ENCODE measurements at regions not wholly inside any gene's neighbourhood (a gene's known extent, or its start where the extent isn't known, plus 50 kb on each side); places are given as distances from the start of the nearest gene placed in this dataset.

DNA sequence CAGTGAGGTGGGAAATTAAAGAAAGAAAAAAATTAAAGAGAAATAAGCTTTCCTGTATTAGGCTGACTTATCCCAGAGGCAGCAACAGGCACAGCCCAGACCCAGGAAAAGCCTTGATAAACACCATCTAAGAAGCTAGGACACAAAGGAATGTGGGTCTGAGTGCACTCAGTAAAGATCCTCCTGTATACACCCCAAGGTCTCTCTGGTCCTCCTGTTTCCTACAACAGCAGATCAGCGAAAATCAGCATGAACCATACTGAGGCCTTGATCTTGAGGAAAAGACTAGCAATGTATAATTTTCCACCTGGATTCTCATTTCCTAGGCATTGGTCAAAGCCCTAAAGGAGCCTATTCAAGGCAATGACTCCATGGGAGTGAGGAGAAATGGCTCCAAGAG, 486.3 kb upstream of the CCDC196 start:
- DNase-seq (ENCODE audit: low read depth, low spot score) (no peak), FAIRE-seq (no peak), ATAC-seq (no peak)
- H4K20me1 ChIP-seq (ENCODE audit: control insufficient read depth, insufficient read depth), result no peaks in the 10 kb centered on the region
- ChIA-PET RAD21 (ENCODE audit: unreplicated experiment) (no interaction called here), SMC1A (ENCODE audit: uncharacterized antibody, unreplicated experiment) (no interaction called here), CTCF (no interaction called here), POLR2A (no interaction called here)
- no peaks in the 10 kb centered on the region; a peak in 2 of 4 replicates for H3K27me3 ChIP-seq (replicated peaks in 1 of 2; ENCODE audit: control insufficient read depth in 2 of 2, insufficient read depth in 2 of 2, low read length in 1 of 2)
- 9% methylated on average over 1 of the region's 1 CpG for WGBS (ENCODE audit: insufficient coverage, insufficient replicate concordance, low lambda C conversion rate, missing lambda C conversion rate)
- TF ChIP-seq ASH2L (IDR thresholded peaks at IDR 0.05; ENCODE audit: borderline replicate concordance, low read depth), result no peak
- TF ChIP-seq, protein P1, sequence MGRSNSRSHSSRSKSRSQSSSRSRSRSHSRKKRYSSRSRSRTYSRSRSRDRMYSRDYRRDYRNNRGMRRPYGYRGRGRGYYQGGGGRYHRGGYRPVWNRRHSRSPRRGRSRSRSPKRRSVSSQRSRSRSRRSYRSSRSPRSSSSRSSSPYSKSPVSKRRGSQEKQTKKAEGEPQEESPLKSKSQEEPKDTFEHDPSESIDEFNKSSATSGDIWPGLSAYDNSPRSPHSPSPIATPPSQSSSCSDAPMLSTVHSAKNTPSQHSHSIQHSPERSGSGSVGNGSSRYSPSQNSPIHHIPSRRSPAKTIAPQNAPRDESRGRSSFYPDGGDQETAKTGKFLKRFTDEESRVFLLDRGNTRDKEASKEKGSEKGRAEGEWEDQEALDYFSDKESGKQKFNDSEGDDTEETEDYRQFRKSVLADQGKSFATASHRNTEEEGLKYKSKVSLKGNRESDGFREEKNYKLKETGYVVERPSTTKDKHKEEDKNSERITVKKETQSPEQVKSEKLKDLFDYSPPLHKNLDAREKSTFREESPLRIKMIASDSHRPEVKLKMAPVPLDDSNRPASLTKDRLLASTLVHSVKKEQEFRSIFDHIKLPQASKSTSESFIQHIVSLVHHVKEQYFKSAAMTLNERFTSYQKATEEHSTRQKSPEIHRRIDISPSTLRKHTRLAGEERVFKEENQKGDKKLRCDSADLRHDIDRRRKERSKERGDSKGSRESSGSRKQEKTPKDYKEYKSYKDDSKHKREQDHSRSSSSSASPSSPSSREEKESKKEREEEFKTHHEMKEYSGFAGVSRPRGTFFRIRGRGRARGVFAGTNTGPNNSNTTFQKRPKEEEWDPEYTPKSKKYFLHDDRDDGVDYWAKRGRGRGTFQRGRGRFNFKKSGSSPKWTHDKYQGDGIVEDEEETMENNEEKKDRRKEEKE (IDR thresholded peaks at IDR 0.05), result no peak
- no peak for TF ChIP-seq KAT2A (conservative IDR thresholded peaks at IDR 0.05; ENCODE audit: control insufficient read depth, low read depth, low read length)
- TF ChIP-seq, protein P2, sequence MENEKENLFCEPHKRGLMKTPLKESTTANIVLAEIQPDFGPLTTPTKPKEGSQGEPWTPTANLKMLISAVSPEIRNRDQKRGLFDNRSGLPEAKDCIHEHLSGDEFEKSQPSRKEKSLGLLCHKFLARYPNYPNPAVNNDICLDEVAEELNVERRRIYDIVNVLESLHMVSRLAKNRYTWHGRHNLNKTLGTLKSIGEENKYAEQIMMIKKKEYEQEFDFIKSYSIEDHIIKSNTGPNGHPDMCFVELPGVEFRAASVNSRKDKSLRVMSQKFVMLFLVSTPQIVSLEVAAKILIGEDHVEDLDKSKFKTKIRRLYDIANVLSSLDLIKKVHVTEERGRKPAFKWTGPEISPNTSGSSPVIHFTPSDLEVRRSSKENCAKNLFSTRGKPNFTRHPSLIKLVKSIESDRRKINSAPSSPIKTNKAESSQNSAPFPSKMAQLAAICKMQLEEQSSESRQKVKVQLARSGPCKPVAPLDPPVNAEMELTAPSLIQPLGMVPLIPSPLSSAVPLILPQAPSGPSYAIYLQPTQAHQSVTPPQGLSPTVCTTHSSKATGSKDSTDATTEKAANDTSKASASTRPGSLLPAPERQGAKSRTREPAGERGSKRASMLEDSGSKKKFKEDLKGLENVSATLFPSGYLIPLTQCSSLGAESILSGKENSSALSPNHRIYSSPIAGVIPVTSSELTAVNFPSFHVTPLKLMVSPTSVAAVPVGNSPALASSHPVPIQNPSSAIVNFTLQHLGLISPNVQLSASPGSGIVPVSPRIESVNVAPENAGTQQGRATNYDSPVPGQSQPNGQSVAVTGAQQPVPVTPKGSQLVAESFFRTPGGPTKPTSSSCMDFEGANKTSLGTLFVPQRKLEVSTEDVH (IDR thresholded peaks at IDR 0.05; ENCODE audit: low read depth, partially characterized antibody), result no peak
- TF ChIP-seq RAD21 (IDR thresholded peaks at IDR 0.05; ENCODE audit: insufficient read depth, low read depth, low read length), result no peak
- TF ChIP-seq TAF1 (IDR thresholded peaks at IDR 0.05; ENCODE audit: borderline replicate concordance, low read depth, low read length), result no peak
- no peak for TF ChIP-seq JUNB (IDR thresholded peaks at IDR 0.05)
- no peak for TF ChIP-seq PAX8 (IDR thresholded peaks at IDR 0.05)
- H3K9ac ChIP-seq (ENCODE audit: control insufficient read depth, insufficient read depth, low read length), result no peak overlapping the region
- H3K4me2 ChIP-seq (ENCODE audit: control insufficient read depth, insufficient read depth), result no peak overlapping the region
- BruUV-seq (replicated peaks), result no TSS peak
- no peak overlapping the region for H3K27ac ChIP-seq (ENCODE audit: control insufficient read depth, insufficient read depth)
- H3K4me3 ChIP-seq, result no peak overlapping the region
- H2AFZ ChIP-seq (ENCODE audit: control insufficient read depth, low read depth, low read length), result no peak overlapping the region
- intact Hi-C loops (cut with micrococcal nuclease; ENCODE audit: unreplicated experiment) (no loop called here), in situ Hi-C loops (cut with MboI) (no loop called here)
- H3K79me2 ChIP-seq (ENCODE audit: control insufficient read depth, insufficient read depth, low read length), result no peaks in the 10 kb centered on the region
- no peaks in the 10 kb centered on the region for H3K4me1 ChIP-seq (ENCODE audit: control insufficient read depth, insufficient read depth, low read length)
- H3K36me3 ChIP-seq (ENCODE audit: control insufficient read depth in 2 of 2, insufficient read depth in 2 of 2, low read length in 1 of 2), result no peaks in the 10 kb centered on the region
- peaks cover 2% of the 10 kb centered on the region; the same call in 2 of the 3 replicates for H3K9me3 ChIP-seq (replicated peaks; ENCODE audit: control insufficient read depth, insufficient read depth, low read length)

All from GM12878 (cell line).